Bronchial epithelial cell (primary cell): ENCODE measurements at regions not wholly inside any gene's neighbourhood (a gene's known extent, or its start where the extent isn't known, plus 50 kb on each side); places are given as distances from the start of the nearest gene placed in this dataset.
A peak's percentile ranks its signal among the peaks of the same experiment; 100 is the strongest.

Source experiments
- DNase-seq: peaks from one replicate; pipeline ENCODE4 v3.0.0-alpha.2; 2010; ENCODE audit warnings: low read depth
- FAIRE-seq: peaks from 2 replicates; lab custom pipeline; 2011; peaks lifted over from hg19 to GRCh38; lab: Jason Lieb, UNC
- H3K27me3 ChIP-seq: 2 replicates; pipeline ENCODE4 v1.5.1; 2011; ENCODE audit warnings: low read length; ENCODE audit not compliant: control insufficient read depth, insufficient read depth
- H3K36me3 ChIP-seq: 2 replicates; pipeline ENCODE4 v1.5.1; 2011; ENCODE audit warnings: low read length; ENCODE audit not compliant: control insufficient read depth, insufficient read depth
- H3K4me3 ChIP-seq: 2 replicates; pipeline ENCODE4 v1.5.1; 2011; ENCODE audit warnings: mild to moderate bottlenecking, low read depth, low read length, control low read depth
- TF ChIP-seq, protein P1 (sequence below): IDR thresholded peaks from 2 replicates; pipeline ENCODE4 v1.5.1; 2011; ENCODE audit warnings: mild to moderate bottlenecking, moderate library complexity, low read length, control low read depth, inconsistent platforms; ENCODE audit not compliant: insufficient read depth, severe bottlenecking

DNA sequence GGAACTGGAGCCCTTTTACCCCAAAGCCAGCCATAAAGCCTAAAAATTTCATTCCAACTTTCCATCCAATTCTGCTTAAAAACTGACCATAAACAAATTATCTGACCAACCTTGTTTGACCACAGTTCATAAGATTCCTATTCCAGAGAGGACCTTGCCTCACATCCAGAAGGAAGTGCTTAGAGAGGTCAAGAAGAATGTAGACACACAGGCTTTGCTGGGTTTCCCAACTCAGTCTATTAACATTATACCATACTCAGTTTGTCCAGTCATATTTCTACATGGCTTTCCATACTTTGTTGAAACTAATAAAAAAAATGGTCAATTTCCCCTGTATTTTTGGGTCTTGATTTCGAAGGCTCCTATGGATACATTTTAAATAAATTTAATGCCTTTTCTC, 1522.5 kb downstream of the ARAP2 start:
- FAIRE-seq (no peak), DNase-seq (no peak)
- H3K36me3 ChIP-seq = no peaks in the 10 kb centered on the region
- no peak overlapping the region for H3K4me3 ChIP-seq
- TF ChIP-seq, protein P1, sequence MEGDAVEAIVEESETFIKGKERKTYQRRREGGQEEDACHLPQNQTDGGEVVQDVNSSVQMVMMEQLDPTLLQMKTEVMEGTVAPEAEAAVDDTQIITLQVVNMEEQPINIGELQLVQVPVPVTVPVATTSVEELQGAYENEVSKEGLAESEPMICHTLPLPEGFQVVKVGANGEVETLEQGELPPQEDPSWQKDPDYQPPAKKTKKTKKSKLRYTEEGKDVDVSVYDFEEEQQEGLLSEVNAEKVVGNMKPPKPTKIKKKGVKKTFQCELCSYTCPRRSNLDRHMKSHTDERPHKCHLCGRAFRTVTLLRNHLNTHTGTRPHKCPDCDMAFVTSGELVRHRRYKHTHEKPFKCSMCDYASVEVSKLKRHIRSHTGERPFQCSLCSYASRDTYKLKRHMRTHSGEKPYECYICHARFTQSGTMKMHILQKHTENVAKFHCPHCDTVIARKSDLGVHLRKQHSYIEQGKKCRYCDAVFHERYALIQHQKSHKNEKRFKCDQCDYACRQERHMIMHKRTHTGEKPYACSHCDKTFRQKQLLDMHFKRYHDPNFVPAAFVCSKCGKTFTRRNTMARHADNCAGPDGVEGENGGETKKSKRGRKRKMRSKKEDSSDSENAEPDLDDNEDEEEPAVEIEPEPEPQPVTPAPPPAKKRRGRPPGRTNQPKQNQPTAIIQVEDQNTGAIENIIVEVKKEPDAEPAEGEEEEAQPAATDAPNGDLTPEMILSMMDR = no peak
- no peaks in the 10 kb centered on the region for H3K27me3 ChIP-seq

DNA sequence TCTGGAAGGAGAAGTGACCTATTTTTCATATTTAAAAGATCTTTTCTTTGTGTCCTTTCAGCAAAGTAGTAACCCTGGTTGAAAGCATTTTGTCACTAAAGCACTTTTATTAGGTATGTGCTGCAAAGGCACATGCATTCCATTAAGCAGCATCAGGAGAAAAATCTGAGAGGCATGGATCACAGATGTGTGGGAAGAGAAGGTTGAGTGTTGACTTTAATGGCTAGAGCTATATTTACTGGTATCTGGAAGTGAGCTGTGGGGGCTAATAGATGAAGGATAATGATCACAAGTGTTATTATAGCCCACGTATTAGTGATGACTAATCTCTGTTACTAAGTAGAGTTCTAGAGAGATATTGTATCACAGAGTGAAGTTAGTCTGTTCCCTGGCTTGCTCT, 1520.7 kb downstream of the ARAP2 start:
- Histone ChIP-seq H3K27me3 (no peaks in the 10 kb centered on the region), H3K36me3 (no peaks in the 10 kb centered on the region), H3K4me3 (no peak overlapping the region)
- FAIRE-seq (no peak), DNase-seq (no peak)
- TF ChIP-seq, protein P1 = no peak

DNA sequence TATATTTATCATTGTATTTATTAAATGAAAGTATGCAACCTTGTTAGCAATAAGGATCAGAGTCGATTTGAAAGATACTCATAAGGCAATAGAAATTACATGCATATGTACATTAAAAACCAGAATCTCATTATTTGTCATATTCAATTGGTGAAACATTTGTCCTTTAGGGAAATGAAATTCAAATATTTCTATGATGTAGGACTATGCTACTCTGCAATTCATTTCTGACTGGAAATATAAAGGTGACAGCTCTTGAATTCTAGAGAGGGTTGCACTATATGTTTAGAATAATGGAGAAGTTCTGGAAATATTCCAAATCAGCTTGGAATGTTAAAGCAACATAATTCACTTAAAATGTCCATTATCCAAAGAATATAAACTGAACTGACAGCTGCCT, 1519.8 kb downstream of the ARAP2 start:
- H3K27me3 ChIP-seq = no peaks in the 10 kb centered on the region
- TF ChIP-seq, protein P1 = no peak
- no peaks in the 10 kb centered on the region for H3K36me3 ChIP-seq
- FAIRE-seq (no peak), DNase-seq (no peak)
- H3K4me3 ChIP-seq = no peak overlapping the region

DNA sequence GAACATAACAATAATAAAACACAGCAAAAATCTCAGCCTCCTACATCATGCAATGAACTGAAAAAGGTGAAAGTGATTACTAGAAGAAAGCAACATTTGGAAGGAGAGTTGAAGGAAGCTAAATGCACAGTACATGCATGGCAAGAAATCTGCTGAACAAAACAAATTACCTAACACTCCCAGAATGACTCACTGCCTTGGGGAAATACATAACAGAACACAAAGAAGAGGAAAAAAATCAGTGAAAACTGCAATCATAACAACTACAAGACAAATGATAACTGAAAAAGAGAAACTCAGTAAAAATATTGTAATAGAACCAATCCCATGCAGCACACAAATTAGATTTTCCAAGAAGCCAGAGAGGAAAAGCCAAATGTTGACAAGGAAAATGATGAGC, 1513.2 kb downstream of the ARAP2 start:
- H3K27me3 ChIP-seq = no peaks in the 10 kb centered on the region
- TF ChIP-seq, protein P1 = no peak
- no peak for FAIRE-seq
- DNase-seq = peak; percentile 54
- H3K36me3 ChIP-seq = no peaks in the 10 kb centered on the region
- no peak overlapping the region for H3K4me3 ChIP-seq

DNA sequence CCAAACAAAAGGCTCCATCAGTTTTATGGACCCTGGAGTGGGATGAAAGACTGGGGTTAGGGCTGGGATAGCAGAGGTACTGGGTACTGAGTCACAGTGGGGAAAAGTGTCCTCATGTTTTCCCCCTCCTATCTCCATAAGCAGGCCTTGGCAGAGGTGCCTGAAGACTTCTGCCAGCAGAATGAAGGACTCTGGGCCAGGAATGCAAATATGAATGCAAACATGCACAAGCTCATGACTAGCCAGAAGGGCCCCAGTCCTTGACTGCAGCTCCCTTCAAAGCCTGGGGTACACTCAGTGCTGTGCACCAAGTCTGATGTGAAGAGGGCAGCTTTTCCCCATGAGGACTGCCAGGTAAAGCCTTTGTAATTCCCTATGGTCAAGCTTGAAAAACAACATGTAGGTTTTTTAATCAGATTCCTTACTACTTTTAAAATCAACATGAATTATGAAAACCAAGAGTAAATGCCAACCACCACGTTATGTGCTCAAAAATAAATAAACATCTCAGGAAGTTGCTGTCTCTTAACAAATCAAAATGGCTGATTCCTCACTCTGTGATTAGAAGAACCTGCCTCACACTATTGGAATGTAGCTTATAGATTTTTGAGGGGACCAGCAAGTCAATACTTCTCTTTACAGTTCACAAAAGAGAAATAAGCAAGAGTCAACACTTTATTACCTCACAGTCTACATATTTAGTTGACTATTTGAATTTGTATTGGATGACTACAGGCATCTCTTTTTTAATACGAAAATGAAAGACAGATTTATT, 1512.0 kb downstream of the ARAP2 start:
- H3K4me3 ChIP-seq = no peak overlapping the region
- no peaks in the 10 kb centered on the region for H3K27me3 ChIP-seq
- no peak for FAIRE-seq
- no peak for DNase-seq
- no peaks in the 10 kb centered on the region for H3K36me3 ChIP-seq
- TF ChIP-seq, protein P1 = no peak
